ENCODE measurements at regions not wholly inside any gene's neighbourhood (a gene's known extent, or its start where the extent isn't known, plus 50 kb on each side); places are given as distances from the start of the nearest gene placed in this dataset.

DNA sequence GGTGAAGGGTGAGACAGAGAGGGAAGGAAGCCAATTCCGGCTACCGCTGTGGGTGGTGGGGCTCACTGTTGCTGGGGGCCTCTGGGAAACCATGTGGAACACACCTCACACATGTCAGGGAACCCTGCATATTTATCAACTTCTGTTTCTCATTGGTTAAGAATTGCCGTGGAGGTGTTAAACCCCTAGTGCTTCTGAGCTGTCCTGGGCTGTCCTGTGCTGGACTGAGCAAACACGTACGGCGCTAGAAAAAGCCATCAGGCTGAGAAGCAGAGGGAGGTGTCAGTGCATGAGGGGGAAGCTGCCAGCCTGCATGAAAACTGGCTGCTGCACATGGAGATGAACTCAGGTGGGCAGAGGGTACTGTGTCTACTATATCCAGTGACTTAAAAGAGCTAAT, 103.9 kb upstream of the JAG1 start (continued):
- TF ChIP-seq, protein P1, sequence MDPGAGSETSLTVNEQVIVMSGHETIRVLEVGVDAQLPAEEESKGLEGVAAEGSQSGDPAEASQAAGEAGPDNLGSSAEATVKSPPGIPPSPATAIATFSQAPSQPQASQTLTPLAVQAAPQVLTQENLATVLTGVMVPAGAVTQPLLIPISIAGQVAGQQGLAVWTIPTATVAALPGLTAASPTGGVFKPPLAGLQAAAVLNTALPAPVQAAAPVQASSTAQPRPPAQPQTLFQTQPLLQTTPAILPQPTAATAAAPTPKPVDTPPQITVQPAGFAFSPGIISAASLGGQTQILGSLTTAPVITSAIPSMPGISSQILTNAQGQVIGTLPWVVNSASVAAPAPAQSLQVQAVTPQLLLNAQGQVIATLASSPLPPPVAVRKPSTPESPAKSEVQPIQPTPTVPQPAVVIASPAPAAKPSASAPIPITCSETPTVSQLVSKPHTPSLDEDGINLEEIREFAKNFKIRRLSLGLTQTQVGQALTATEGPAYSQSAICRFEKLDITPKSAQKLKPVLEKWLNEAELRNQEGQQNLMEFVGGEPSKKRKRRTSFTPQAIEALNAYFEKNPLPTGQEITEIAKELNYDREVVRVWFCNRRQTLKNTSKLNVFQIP (CRISPR knock-in tag; IDR thresholded peaks at IDR 0.05; ENCODE audit: borderline replicate concordance, low read depth): no peak

DNA sequence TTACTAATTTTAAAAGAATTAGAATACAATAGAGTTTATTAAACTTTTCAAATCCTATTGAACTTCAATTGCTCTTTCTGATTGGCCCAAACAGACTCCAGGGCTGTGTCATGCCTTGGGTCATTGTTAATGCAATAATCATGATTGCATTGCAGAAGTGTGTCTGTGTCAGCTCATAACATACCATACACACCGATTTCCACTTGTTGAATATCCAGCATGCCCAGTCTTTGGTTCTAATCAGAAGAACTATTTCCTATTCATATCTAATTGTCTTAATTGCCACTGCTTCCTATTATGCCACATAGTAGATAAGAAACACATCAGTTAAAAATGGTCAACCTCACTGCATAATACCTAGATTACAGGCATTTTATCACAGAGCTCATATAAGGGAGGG, 106.1 kb upstream of the JAG1 start:
- TF ChIP-seq SNAI2 (CRISPR knock-in tag; IDR thresholded peaks at IDR 0.05): no peak
- no peak for TF ChIP-seq ZC3H10 (CRISPR knock-in tag; IDR thresholded peaks at IDR 0.05)
- TF ChIP-seq, protein P2, sequence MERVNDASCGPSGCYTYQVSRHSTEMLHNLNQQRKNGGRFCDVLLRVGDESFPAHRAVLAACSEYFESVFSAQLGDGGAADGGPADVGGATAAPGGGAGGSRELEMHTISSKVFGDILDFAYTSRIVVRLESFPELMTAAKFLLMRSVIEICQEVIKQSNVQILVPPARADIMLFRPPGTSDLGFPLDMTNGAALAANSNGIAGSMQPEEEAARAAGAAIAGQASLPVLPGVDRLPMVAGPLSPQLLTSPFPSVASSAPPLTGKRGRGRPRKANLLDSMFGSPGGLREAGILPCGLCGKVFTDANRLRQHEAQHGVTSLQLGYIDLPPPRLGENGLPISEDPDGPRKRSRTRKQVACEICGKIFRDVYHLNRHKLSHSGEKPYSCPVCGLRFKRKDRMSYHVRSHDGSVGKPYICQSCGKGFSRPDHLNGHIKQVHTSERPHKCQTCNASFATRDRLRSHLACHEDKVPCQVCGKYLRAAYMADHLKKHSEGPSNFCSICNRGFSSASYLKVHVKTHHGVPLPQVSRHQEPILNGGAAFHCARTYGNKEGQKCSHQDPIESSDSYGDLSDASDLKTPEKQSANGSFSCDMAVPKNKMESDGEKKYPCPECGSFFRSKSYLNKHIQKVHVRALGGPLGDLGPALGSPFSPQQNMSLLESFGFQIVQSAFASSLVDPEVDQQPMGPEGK (CRISPR knock-in tag; IDR thresholded peaks at IDR 0.05; ENCODE audit: borderline replicate concordance): no peak
- no peak for TF ChIP-seq RARB (CRISPR knock-in tag; IDR thresholded peaks at IDR 0.05)
- no peak for TF ChIP-seq PPARA (CRISPR knock-in tag; IDR thresholded peaks at IDR 0.05; ENCODE audit: borderline replicate concordance)
- no peak for TF ChIP-seq ZFP30 (CRISPR knock-in tag; IDR thresholded peaks at IDR 0.05)
- TF ChIP-seq BACH2 (CRISPR knock-in tag; IDR thresholded peaks at IDR 0.05; ENCODE audit: borderline replicate concordance): no peak
- TF ChIP-seq GLIS3 (CRISPR knock-in tag; IDR thresholded peaks at IDR 0.05): no peak
- TF ChIP-seq, protein P3, sequence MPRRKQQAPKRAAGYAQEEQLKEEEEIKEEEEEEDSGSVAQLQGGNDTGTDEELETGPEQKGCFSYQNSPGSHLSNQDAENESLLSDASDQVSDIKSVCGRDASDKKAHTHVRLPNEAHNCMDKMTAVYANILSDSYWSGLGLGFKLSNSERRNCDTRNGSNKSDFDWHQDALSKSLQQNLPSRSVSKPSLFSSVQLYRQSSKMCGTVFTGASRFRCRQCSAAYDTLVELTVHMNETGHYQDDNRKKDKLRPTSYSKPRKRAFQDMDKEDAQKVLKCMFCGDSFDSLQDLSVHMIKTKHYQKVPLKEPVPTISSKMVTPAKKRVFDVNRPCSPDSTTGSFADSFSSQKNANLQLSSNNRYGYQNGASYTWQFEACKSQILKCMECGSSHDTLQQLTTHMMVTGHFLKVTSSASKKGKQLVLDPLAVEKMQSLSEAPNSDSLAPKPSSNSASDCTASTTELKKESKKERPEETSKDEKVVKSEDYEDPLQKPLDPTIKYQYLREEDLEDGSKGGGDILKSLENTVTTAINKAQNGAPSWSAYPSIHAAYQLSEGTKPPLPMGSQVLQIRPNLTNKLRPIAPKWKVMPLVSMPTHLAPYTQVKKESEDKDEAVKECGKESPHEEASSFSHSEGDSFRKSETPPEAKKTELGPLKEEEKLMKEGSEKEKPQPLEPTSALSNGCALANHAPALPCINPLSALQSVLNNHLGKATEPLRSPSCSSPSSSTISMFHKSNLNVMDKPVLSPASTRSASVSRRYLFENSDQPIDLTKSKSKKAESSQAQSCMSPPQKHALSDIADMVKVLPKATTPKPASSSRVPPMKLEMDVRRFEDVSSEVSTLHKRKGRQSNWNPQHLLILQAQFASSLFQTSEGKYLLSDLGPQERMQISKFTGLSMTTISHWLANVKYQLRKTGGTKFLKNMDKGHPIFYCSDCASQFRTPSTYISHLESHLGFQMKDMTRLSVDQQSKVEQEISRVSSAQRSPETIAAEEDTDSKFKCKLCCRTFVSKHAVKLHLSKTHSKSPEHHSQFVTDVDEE (CRISPR knock-in tag; IDR thresholded peaks at IDR 0.05): no peak
- TF ChIP-seq TCF4 (CRISPR knock-in tag; IDR thresholded peaks at IDR 0.05; ENCODE audit: borderline replicate concordance): no peak
- TF ChIP-seq ZNF70 (CRISPR knock-in tag; IDR thresholded peaks at IDR 0.05): no peak
- TF ChIP-seq ZNF8 (CRISPR knock-in tag; IDR thresholded peaks at IDR 0.05): no peak
- no peak for TF ChIP-seq ZNF565 (CRISPR knock-in tag; conservative IDR thresholded peaks at IDR 0.05; ENCODE audit: low read depth)
- no peak for TF ChIP-seq ARNTL (CRISPR knock-in tag; IDR thresholded peaks at IDR 0.05; ENCODE audit: borderline replicate concordance, low read depth)
- no peak for TF ChIP-seq ISL1 (CRISPR knock-in tag; IDR thresholded peaks at IDR 0.05)
- TF ChIP-seq OSR1 (CRISPR knock-in tag; IDR thresholded peaks at IDR 0.05): no peak
- TF ChIP-seq, protein P4, sequence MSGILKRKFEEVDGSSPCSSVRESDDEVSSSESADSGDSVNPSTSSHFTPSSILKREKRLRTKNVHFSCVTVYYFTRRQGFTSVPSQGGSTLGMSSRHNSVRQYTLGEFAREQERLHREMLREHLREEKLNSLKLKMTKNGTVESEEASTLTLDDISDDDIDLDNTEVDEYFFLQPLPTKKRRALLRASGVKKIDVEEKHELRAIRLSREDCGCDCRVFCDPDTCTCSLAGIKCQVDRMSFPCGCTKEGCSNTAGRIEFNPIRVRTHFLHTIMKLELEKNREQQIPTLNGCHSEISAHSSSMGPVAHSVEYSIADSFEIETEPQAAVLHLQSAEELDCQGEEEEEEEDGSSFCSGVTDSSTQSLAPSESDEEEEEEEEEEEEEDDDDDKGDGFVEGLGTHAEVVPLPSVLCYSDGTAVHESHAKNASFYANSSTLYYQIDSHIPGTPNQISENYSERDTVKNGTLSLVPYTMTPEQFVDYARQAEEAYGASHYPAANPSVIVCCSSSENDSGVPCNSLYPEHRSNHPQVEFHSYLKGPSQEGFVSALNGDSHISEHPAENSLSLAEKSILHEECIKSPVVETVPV (CRISPR knock-in tag; IDR thresholded peaks at IDR 0.05): no peak
- TF ChIP-seq TOX (CRISPR knock-in tag; IDR thresholded peaks at IDR 0.05; ENCODE audit: borderline replicate concordance): no peak

DNA sequence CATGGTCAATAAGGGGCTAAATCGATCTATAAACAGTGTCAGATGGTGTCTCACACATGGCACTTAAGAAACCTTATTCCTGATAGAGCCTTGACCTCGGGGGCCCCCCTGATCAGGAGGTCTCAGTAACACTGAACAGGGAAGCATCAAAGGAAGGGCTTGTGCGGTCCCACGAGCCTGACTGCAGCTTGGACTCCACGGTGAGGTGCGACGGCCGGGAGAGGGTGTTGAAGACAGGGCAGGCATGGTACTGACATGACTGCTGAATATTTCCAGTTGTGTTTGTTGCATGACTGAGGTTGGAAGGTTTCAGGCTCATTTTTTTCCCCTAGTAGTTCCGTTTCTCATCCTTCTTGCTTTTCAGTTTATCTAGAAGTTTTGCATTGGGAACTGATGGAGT, 107.1 kb upstream of the JAG1 start:
- TF ChIP-seq CSDC2 (CRISPR knock-in tag; IDR thresholded peaks at IDR 0.05) (no peak), ZC3H10 (CRISPR knock-in tag; IDR thresholded peaks at IDR 0.05) (no peak), RARB (CRISPR knock-in tag; IDR thresholded peaks at IDR 0.05) (no peak), OSR1 (CRISPR knock-in tag; IDR thresholded peaks at IDR 0.05) (no peak), TOX (CRISPR knock-in tag; IDR thresholded peaks at IDR 0.05; ENCODE audit: borderline replicate concordance) (no peak), ZNF70 (CRISPR knock-in tag; IDR thresholded peaks at IDR 0.05) (no peak), PPARA (CRISPR knock-in tag; IDR thresholded peaks at IDR 0.05; ENCODE audit: borderline replicate concordance) (no peak), ISL1 (CRISPR knock-in tag; IDR thresholded peaks at IDR 0.05) (no peak), ZFP3 (CRISPR knock-in tag; IDR thresholded peaks at IDR 0.05) (no peak)
- TF ChIP-seq, protein P2 (CRISPR knock-in tag; IDR thresholded peaks at IDR 0.05; ENCODE audit: borderline replicate concordance): no peak
- TF ChIP-seq, protein P4 (CRISPR knock-in tag; IDR thresholded peaks at IDR 0.05): no peak
- no peak for ATAC-seq

More for the DNA sequence above, 106.1 kb upstream of the JAG1 start:
- ATAC-seq: no peak
